ENCODE measurements at regions not wholly inside any gene's neighbourhood (a gene's known extent, or its start where the extent isn't known, plus 50 kb on each side); places are given as distances from the start of the nearest gene placed in this dataset.

- H3K4me1 Mint-ChIP-seq: peaks cover 11% of the 10 kb centered on the region
- H3K27ac Mint-ChIP-seq: no peak overlapping the region
- DNase-seq: no peak
- H3K27me3 Mint-ChIP-seq: peaks cover 12% of the 10 kb centered on the region
- peaks cover 6% of the 10 kb centered on the region for H3K9me3 Mint-ChIP-seq
- no peak overlapping the region for H3K4me3 Mint-ChIP-seq
- H3K36me3 Mint-ChIP-seq: no peaks in the 10 kb centered on the region
Observed at GRCh38 chr10:4217653-4218052, 432.6 kb upstream of the KLF6 start.

DNA sequence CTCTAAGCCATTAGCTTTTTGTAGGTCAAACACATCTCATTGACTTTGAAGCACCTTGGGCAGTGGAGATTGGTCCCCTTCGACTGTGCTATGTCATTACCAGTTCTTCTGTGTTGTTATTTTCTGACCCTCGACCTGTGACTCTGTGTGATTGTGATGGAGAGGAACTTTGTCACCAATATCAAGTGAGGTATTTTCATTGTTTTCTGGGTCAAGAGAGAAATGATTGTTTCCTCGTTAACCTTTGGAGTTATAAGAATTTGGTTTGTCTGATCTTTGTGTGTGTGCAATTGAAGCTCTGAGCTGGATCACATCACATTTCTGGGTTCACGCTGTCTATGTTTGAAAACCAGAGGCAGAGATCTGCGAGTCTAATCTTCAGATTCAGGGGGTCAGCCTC, 432.2 kb upstream of the KLF6 start:
- H3K9me3 Mint-ChIP-seq: peaks cover 6% of the 10 kb centered on the region
- H3K4me1 Mint-ChIP-seq: peaks cover 11% of the 10 kb centered on the region
- no peaks in the 10 kb centered on the region for H3K36me3 Mint-ChIP-seq
- H3K27ac Mint-ChIP-seq: no peak overlapping the region
- DNase-seq: no peak
- no peak overlapping the region for H3K4me3 Mint-ChIP-seq
- H3K27me3 Mint-ChIP-seq: peaks cover 12% of the 10 kb centered on the region

GRCh38 chr10:4216726-4217125, 431.7 kb upstream of the KLF6 start:
- peaks cover 11% of the 10 kb centered on the region for H3K4me1 Mint-ChIP-seq
- peaks cover 12% of the 10 kb centered on the region for H3K27me3 Mint-ChIP-seq
- H3K9me3 Mint-ChIP-seq: peaks cover 6% of the 10 kb centered on the region
- H3K4me3 Mint-ChIP-seq: no peak overlapping the region
- no peak for DNase-seq
- H3K27ac Mint-ChIP-seq: no peak overlapping the region
- H3K36me3 Mint-ChIP-seq: no peaks in the 10 kb centered on the region

GRCh38 chr10:4215963-4216575, 431.1 kb upstream of the KLF6 start:
- no peak for DNase-seq
- Mint-ChIP-seq H3K4me3 (no peak overlapping the region), H3K36me3 (no peaks in the 10 kb centered on the region), H3K27me3 (peaks cover 12% of the 10 kb centered on the region), H3K9me3 (peaks cover 4% of the 10 kb centered on the region), H3K4me1 (peaks cover 5% of the 10 kb centered on the region), H3K27ac (no peak overlapping the region)

DNA sequence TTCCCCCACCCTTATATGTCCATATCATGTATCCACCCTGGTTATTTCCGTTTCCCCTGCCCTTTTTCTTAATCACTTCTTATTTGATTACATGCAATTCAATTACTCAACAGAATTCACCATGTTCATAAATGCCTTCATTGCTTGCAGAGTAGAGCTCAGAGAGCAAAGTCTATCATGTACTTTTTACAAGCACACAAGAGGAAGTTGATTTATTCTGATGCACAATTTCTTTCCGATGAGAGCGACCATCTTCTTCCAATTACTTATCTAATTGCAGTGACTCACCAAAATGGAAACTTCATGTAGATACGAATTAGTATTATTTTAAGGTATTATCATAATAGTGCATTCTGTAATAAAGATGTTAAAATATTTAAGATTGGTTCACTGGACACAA, 430.5 kb upstream of the KLF6 start:
- Mint-ChIP-seq H3K4me1 (peaks cover 2% of the 10 kb centered on the region), H3K27ac (no peak overlapping the region), H3K36me3 (no peaks in the 10 kb centered on the region), H3K9me3 (no peaks in the 10 kb centered on the region), H3K4me3 (no peak overlapping the region), H3K27me3 (peaks cover 12% of the 10 kb centered on the region)
- DNase-seq: no peak

GRCh38 chr10:4214908-4215307, 429.9 kb upstream of the KLF6 start:
- Mint-ChIP-seq H3K27me3 (peaks cover 12% of the 10 kb centered on the region), H3K4me1 (peaks cover 2% of the 10 kb centered on the region), H3K4me3 (no peak overlapping the region), H3K9me3 (no peaks in the 10 kb centered on the region), H3K27ac (no peak overlapping the region), H3K36me3 (no peaks in the 10 kb centered on the region)
- DNase-seq: no peak

- no peaks in the 10 kb centered on the region for H3K9me3 Mint-ChIP-seq
- H3K4me1 Mint-ChIP-seq: peaks cover 2% of the 10 kb centered on the region
Observed at GRCh38 chr10:4213441-4213840, 428.4 kb upstream of the KLF6 start.

DNA sequence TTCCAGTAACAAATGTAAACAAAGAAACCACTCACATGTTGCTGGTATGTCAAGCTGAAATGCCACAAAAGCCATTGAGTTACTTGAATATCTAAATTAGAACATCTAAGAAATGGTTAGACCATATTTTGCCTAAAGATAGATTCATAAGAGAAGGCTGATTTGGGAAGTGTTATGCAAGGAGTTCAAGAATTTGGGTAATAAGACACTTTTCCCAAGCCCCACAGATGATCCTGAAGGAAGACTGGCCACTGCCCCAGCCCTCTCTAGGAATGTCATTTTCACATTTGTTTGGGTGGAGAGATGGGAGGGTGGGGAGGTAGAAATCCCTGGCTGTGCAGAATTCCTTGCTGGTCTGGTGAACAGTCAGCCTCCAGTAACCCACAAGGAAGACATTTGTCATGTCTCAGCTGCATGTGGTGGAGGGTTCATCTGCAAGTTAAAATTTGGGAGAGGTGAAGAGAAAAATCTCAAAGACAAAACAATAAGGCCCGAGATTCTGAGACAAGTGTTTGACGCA, 427.2 kb upstream of the KLF6 start:
- Mint-ChIP-seq H3K27me3 (peaks cover 6% of the 10 kb centered on the region), H3K4me3 (no peak overlapping the region), H3K36me3 (no peaks in the 10 kb centered on the region), H3K27ac (no peak overlapping the region), H3K9me3 (no peaks in the 10 kb centered on the region), H3K4me1 (peaks cover 6% of the 10 kb centered on the region)
- no peak for DNase-seq

More at GRCh38 chr10:4213441-4213840, 428.4 kb upstream of the KLF6 start:
- no peaks in the 10 kb centered on the region for H3K36me3 Mint-ChIP-seq
- DNase-seq: no peak
- H3K27me3 Mint-ChIP-seq: peaks cover 6% of the 10 kb centered on the region
- no peak overlapping the region for H3K4me3 Mint-ChIP-seq
- H3K27ac Mint-ChIP-seq: no peak overlapping the region

GRCh38 chr10:4208499-4208898, 423.5 kb upstream of the KLF6 start:
- no peaks in the 10 kb centered on the region for H3K36me3 Mint-ChIP-seq
- no peaks in the 10 kb centered on the region for H3K9me3 Mint-ChIP-seq
- H3K4me3 Mint-ChIP-seq: no peak overlapping the region
- DNase-seq: no peak
- H3K27me3 Mint-ChIP-seq: peaks cover 5% of the 10 kb centered on the region
- no peak overlapping the region for H3K27ac Mint-ChIP-seq
- peaks cover 4% of the 10 kb centered on the region for H3K4me1 Mint-ChIP-seq

GRCh38 chr10:4205113-4205512, 420.1 kb upstream of the KLF6 start:
- no peak for DNase-seq
- no peak overlapping the region for H3K27ac Mint-ChIP-seq
- H3K4me1 Mint-ChIP-seq: peaks cover 4% of the 10 kb centered on the region
- peaks cover 16% of the 10 kb centered on the region for H3K27me3 Mint-ChIP-seq
- no peaks in the 10 kb centered on the region for H3K9me3 Mint-ChIP-seq
- no peak overlapping the region for H3K4me3 Mint-ChIP-seq
- no peaks in the 10 kb centered on the region for H3K36me3 Mint-ChIP-seq

- H3K36me3 Mint-ChIP-seq: no peaks in the 10 kb centered on the region
- H3K4me3 Mint-ChIP-seq: no peak overlapping the region
- peaks cover 4% of the 10 kb centered on the region for H3K4me1 Mint-ChIP-seq
- no peak overlapping the region for H3K27ac Mint-ChIP-seq
- DNase-seq: no peak
- H3K27me3 Mint-ChIP-seq: peaks cover 15% of the 10 kb centered on the region
- H3K9me3 Mint-ChIP-seq: no peaks in the 10 kb centered on the region
Observed at GRCh38 chr10:4202938-4203337, 417.9 kb upstream of the KLF6 start.

DNA sequence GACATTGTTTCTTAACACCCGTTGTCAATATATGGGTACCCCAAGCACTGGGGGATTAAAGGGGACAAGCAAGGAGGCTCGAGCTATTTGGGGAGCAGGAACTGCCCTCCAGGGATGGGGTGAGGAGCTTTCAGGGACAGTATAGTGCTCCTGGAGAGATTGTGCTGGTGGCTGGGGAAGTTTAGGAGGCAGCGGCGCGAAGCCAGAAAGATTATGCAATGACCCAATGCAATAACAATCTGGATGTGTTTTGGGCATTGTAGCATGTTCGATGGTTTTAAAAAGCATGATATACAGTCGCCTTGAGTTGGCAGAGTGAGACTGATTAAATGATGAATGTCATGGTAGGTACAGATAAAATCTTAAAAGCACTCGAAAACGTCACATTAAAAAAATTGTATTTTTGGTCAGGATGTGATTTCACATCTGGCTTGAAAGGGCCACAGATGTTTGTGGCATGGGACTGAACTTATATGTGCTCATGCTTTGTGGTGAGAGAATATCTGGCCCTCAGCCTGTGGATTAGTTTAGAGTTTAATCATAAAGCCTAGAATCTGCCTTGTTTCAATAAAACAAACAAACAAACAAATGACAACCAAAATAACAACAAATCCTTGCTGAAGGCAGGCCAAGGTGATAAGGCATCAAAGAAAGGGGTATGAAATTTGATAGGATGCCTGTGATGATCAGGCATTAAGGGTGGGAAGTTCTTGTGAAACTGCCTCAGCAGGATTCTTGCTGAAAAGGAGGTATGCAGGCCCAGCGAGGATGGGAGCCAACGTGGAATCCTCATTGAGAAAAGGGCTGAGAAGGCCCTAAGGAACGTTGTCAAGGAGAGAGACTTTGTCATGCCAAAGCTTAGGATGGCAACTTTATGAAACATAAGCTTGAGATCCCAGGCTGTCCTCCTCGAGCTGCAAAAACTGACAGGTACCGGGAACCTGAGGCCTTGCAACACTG, 417.1 kb upstream of the KLF6 start:
- Mint-ChIP-seq H3K9me3 (no peaks in the 10 kb centered on the region), H3K4me1 (peaks cover 1% of the 10 kb centered on the region), H3K27ac (no peak overlapping the region), H3K36me3 (no peaks in the 10 kb centered on the region), H3K4me3 (no peak overlapping the region), H3K27me3 (peaks cover 10% of the 10 kb centered on the region)
- DNase-seq: no peak

DNA sequence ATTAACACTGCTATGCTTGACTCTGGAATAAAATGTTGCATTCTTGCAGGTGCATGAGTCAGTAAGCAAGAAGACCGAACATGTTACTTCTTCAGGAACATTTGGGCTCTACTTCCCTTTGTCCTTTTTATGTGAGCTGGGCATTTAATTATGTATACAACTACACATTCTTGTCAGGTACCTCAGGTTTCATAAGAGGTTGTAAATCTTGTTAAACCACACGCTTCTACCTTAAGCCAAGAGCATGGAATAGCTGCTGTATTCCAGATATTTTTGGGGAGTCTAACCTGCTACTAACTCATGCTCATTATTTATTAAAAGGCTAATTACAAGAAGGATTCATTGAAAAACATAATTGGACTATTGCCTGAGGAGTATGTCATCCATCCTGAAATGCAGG, 414.2 kb upstream of the KLF6 start:
- Mint-ChIP-seq H3K9me3 (no peaks in the 10 kb centered on the region), H3K27ac (no peak overlapping the region), H3K4me1 (peaks cover 7% of the 10 kb centered on the region), H3K36me3 (no peaks in the 10 kb centered on the region), H3K4me3 (no peak overlapping the region), H3K27me3 (peaks cover 10% of the 10 kb centered on the region)
- DNase-seq: no peak

DNA sequence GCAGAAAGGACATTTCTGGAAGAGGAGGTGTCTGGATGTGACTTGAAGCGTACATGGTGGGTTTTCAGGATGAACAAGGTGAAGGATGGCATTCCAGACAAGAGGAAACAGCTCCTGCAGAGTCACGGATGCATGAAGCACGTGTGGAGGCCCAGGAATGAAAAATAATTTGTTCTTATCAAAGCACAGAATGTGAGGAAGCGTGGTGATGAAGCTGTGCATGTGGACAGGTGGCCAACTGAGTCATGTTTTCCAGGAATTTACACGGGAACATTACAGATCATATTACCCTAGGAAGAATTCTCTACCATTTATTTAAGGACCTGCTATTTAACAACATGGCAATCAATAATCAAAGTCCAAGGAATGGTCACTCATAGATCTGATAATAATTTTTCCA, 413.2 kb upstream of the KLF6 start:
- Mint-ChIP-seq H3K4me3 (no peak overlapping the region), H3K27me3 (peaks cover 10% of the 10 kb centered on the region), H3K27ac (no peak overlapping the region), H3K36me3 (no peaks in the 10 kb centered on the region), H3K4me1 (peaks cover 7% of the 10 kb centered on the region), H3K9me3 (no peaks in the 10 kb centered on the region)
- DNase-seq: no peak

- no peak overlapping the region for H3K4me3 Mint-ChIP-seq
- no peak for DNase-seq
- H3K4me1 Mint-ChIP-seq: peaks cover 7% of the 10 kb centered on the region
- H3K9me3 Mint-ChIP-seq: no peaks in the 10 kb centered on the region
- no peak overlapping the region for H3K27ac Mint-ChIP-seq
- peaks cover 10% of the 10 kb centered on the region for H3K27me3 Mint-ChIP-seq
- H3K36me3 Mint-ChIP-seq: no peaks in the 10 kb centered on the region
Observed at GRCh38 chr10:4197676-4198075, 412.7 kb upstream of the KLF6 start.

Data from activated naive CD8-positive, alpha-beta T cell treated with anti-CD3 and anti-CD28 coated beads for 36 hours (primary cell).